ENCODE measurements at regions not wholly inside any gene's neighbourhood (a gene's known extent, or its start where the extent isn't known, plus 50 kb on each side); places are given as distances from the start of the nearest gene placed in this dataset.
"Not testable (repeated sequence)": the region's sequence is repeated elsewhere in the genome, so short reads cannot be mapped to it uniquely, and the experiment has no call there.

- TF ChIP-seq ZFX (IDR thresholded peaks at IDR 0.05); CTCF (conservative IDR thresholded peaks at IDR 0.05): not testable (repeated sequence)
Measured at GRCh38 chrX:11905933-11906332, 147.9 kb downstream of the MSL3 start.

All from C4-2B (cell line).